ENCODE measurements at regions not wholly inside any gene's neighbourhood (a gene's known extent, or its start where the extent isn't known, plus 50 kb on each side); places are given as distances from the start of the nearest gene placed in this dataset.

DNA sequence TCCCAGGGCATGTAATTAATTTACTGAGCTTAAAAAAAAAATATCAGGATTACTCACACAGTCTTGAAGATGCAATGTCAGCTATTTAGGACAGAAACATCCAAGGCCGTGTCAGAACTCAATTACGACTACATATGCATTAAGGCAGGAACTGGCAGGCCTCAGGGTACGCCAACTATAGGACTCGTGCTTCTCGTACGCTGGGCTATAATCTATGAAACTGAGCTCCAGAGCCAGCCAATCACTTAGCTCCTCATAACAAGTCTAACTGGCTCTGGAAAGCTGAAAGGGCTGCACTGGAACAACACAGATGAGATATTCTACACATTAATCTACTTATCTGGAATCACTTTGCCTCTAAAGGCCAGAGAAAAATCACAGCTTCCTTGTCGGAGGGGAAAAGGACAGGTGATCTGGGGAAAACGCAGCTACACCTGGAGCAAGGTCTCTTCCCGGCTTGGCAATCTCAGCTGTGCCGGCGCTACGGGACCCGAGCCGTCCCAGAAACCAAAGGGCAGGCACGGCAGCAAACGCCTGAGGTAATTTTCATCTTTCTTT, 212.0 kb downstream of the DEPDC1B start (continued):
- TF ChIP-seq FOXP4 (CRISPR knock-in tag; IDR thresholded peaks at IDR 0.05) (no peak), MEIS2 (CRISPR knock-in tag; IDR thresholded peaks at IDR 0.05) (no peak), SIN3B (IDR thresholded peaks at IDR 0.05; ENCODE audit: low read length) (no peak), NFIB (CRISPR knock-in tag; IDR thresholded peaks at IDR 0.05; ENCODE audit: borderline replicate concordance) (no peak), KDM2A (CRISPR knock-in tag; IDR thresholded peaks at IDR 0.05; ENCODE audit: borderline replicate concordance, low read depth) (0 out of 2 replicates have a peak, but pooled peaks have one; percentile 36), IKZF5 (CRISPR knock-in tag; IDR thresholded peaks at IDR 0.05) (no peak), ZFYVE20 (CRISPR knock-in tag; IDR thresholded peaks at IDR 0.05; ENCODE audit: borderline replicate concordance, low read depth) (no peak), HNF4A (CRISPR knock-in tag; IDR thresholded peaks at IDR 0.05) (no peak), TFAP4 (IDR thresholded peaks at IDR 0.05; ENCODE audit: borderline replicate concordance, low read depth) (peak; percentile 58; the same call in 1 of the 2 replicates), RARA (CRISPR knock-in tag; IDR thresholded peaks at IDR 0.05) (no peak), ZNF562 (CRISPR knock-in tag; IDR thresholded peaks at IDR 0.05; ENCODE audit: borderline replicate concordance) (no peak), SOX13 (IDR thresholded peaks at IDR 0.05) (no peak), SOX13 (CRISPR knock-in tag; conservative IDR thresholded peaks at IDR 0.05 in 1 of 2, IDR thresholded peaks at IDR 0.05 in 1 of 2) (no peak), ZNF160 (CRISPR knock-in tag; IDR thresholded peaks at IDR 0.05) (no peak), ZSCAN12 (CRISPR knock-in tag; IDR thresholded peaks at IDR 0.05) (no peak; the same call in 1 of the 2 replicates), SP1 (IDR thresholded peaks at IDR 0.05) (no peak), SP1 (CRISPR knock-in tag; IDR thresholded peaks at IDR 0.05) (no peak), ZNF709 (CRISPR knock-in tag; IDR thresholded peaks at IDR 0.05) (no peak; the same call in 1 of the 2 replicates), TCF7 (IDR thresholded peaks at IDR 0.05; ENCODE audit: low read depth) (no peak), ATAD3A (CRISPR knock-in tag; IDR thresholded peaks at IDR 0.05) (no peak), ZNF772 (CRISPR knock-in tag; IDR thresholded peaks at IDR 0.05) (no peak), SAFB2 (CRISPR knock-in tag; IDR thresholded peaks at IDR 0.05; ENCODE audit: borderline replicate concordance, low read depth) (no peak), ZBTB7B (CRISPR knock-in tag; IDR thresholded peaks at IDR 0.05) (no peak), EHMT2 (IDR thresholded peaks at IDR 0.05; ENCODE audit: borderline replicate concordance, low read depth, low read length) (no peak), CREB1 (IDR thresholded peaks at IDR 0.05) (no peak), CREB1 (CRISPR knock-in tag; IDR thresholded peaks at IDR 0.05) (no peak), GZF1 (CRISPR knock-in tag; IDR thresholded peaks at IDR 0.05) (no peak)
- TF ChIP-seq, protein P1, sequence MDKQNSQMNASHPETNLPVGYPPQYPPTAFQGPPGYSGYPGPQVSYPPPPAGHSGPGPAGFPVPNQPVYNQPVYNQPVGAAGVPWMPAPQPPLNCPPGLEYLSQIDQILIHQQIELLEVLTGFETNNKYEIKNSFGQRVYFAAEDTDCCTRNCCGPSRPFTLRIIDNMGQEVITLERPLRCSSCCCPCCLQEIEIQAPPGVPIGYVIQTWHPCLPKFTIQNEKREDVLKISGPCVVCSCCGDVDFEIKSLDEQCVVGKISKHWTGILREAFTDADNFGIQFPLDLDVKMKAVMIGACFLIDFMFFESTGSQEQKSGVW (CRISPR knock-in tag; IDR thresholded peaks at IDR 0.05; ENCODE audit: borderline replicate concordance) = no peak
- TF ChIP-seq, protein P2, sequence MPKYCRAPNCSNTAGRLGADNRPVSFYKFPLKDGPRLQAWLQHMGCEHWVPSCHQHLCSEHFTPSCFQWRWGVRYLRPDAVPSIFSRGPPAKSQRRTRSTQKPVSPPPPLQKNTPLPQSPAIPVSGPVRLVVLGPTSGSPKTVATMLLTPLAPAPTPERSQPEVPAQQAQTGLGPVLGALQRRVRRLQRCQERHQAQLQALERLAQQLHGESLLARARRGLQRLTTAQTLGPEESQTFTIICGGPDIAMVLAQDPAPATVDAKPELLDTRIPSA (CRISPR knock-in tag; IDR thresholded peaks at IDR 0.05; ENCODE audit: borderline replicate concordance) = no peak
